ENCODE measurements at regions not wholly inside any gene's neighbourhood (a gene's known extent, or its start where the extent isn't known, plus 50 kb on each side); places are given as distances from the start of the nearest gene placed in this dataset.

GRCh38 chr2:41854227-41854626 lies 193.6 kb upstream of the PKDCC start:
- no peaks in the 10 kb centered on the region for H3K4me1 ChIP-seq (ENCODE audit: control insufficient read depth, insufficient read depth, low read length, poor library complexity, severe bottlenecking)
- no peaks in the 10 kb centered on the region for H3K9me3 ChIP-seq (ENCODE audit: control insufficient read depth, low read length)
- no peaks in the 10 kb centered on the region for H3K36me3 ChIP-seq (ENCODE audit: control insufficient read depth, insufficient read depth, low read length)
- no peak overlapping the region for H3K4me3 ChIP-seq (ENCODE audit: insufficient read depth, low read depth, low read length, poor library complexity, severe bottlenecking)
- H3K27me3 ChIP-seq (replicated peaks; ENCODE audit: control insufficient read depth, insufficient read depth, low read length, poor library complexity, severe bottlenecking): no peaks in the 10 kb centered on the region
- DNase-seq: no peak
- H3K27ac ChIP-seq (ENCODE audit: insufficient read depth, low read length, poor library complexity, severe bottlenecking): no peak overlapping the region

GRCh38 chr2:41856946-41857345 lies 190.9 kb upstream of the PKDCC start:
- no peaks in the 10 kb centered on the region for H3K9me3 ChIP-seq (ENCODE audit: control insufficient read depth, low read length)
- H3K4me3 ChIP-seq (ENCODE audit: insufficient read depth, low read depth, low read length, poor library complexity, severe bottlenecking): no peak overlapping the region
- H3K36me3 ChIP-seq (ENCODE audit: control insufficient read depth, insufficient read depth, low read length): no peaks in the 10 kb centered on the region
- no peak for DNase-seq
- no peaks in the 10 kb centered on the region for H3K27me3 ChIP-seq (replicated peaks; ENCODE audit: control insufficient read depth, insufficient read depth, low read length, poor library complexity, severe bottlenecking)
- no peak overlapping the region for H3K27ac ChIP-seq (ENCODE audit: insufficient read depth, low read length, poor library complexity, severe bottlenecking)
- H3K4me1 ChIP-seq (ENCODE audit: control insufficient read depth, insufficient read depth, low read length, poor library complexity, severe bottlenecking): no peaks in the 10 kb centered on the region

- H3K27ac ChIP-seq (ENCODE audit: insufficient read depth, low read length, poor library complexity, severe bottlenecking): no peak overlapping the region
These were observed 188.0 kb upstream of the PKDCC start for GRCh38 chr2:41859615-41860514.

GRCh38 chr2:41863062-41863461 lies 184.8 kb upstream of the PKDCC start:
- H3K4me3 ChIP-seq (ENCODE audit: insufficient read depth, low read depth, low read length, poor library complexity, severe bottlenecking): no peak overlapping the region

More at GRCh38 chr2:41859615-41860514, 188.0 kb upstream of the PKDCC start:
- Histone ChIP-seq H3K4me1 (ENCODE audit: control insufficient read depth, insufficient read depth, low read length, poor library complexity, severe bottlenecking) (no peaks in the 10 kb centered on the region), H3K4me3 (ENCODE audit: insufficient read depth, low read depth, low read length, poor library complexity, severe bottlenecking) (no peak overlapping the region), H3K36me3 (ENCODE audit: control insufficient read depth, insufficient read depth, low read length) (no peaks in the 10 kb centered on the region), H3K27me3 (replicated peaks; ENCODE audit: control insufficient read depth, insufficient read depth, low read length, poor library complexity, severe bottlenecking) (no peaks in the 10 kb centered on the region), H3K9me3 (ENCODE audit: control insufficient read depth, low read length) (no peaks in the 10 kb centered on the region)
- no peak for DNase-seq

GRCh38 chr2:41865263-41865662 lies 182.6 kb upstream of the PKDCC start:
- Histone ChIP-seq H3K27me3 (replicated peaks; ENCODE audit: control insufficient read depth, insufficient read depth, low read length, poor library complexity, severe bottlenecking) (no peaks in the 10 kb centered on the region), H3K4me3 (ENCODE audit: insufficient read depth, low read depth, low read length, poor library complexity, severe bottlenecking) (no peak overlapping the region), H3K27ac (ENCODE audit: insufficient read depth, low read length, poor library complexity, severe bottlenecking) (no peak overlapping the region), H3K9me3 (ENCODE audit: control insufficient read depth, low read length) (no peaks in the 10 kb centered on the region), H3K4me1 (ENCODE audit: control insufficient read depth, insufficient read depth, low read length, poor library complexity, severe bottlenecking) (no peaks in the 10 kb centered on the region), H3K36me3 (ENCODE audit: control insufficient read depth, insufficient read depth, low read length) (no peaks in the 10 kb centered on the region)
- DNase-seq: no peak

More at GRCh38 chr2:41863062-41863461, 184.8 kb upstream of the PKDCC start:
- Histone ChIP-seq H3K9me3 (ENCODE audit: control insufficient read depth, low read length) (no peaks in the 10 kb centered on the region), H3K4me1 (ENCODE audit: control insufficient read depth, insufficient read depth, low read length, poor library complexity, severe bottlenecking) (no peaks in the 10 kb centered on the region), H3K27me3 (replicated peaks; ENCODE audit: control insufficient read depth, insufficient read depth, low read length, poor library complexity, severe bottlenecking) (no peaks in the 10 kb centered on the region), H3K27ac (ENCODE audit: insufficient read depth, low read length, poor library complexity, severe bottlenecking) (no peak overlapping the region), H3K36me3 (ENCODE audit: control insufficient read depth, insufficient read depth, low read length) (no peaks in the 10 kb centered on the region)
- no peak for DNase-seq

- H3K4me3 ChIP-seq (ENCODE audit: insufficient read depth, low read depth, low read length, poor library complexity, severe bottlenecking): no peak overlapping the region
- no peaks in the 10 kb centered on the region for H3K36me3 ChIP-seq (ENCODE audit: control insufficient read depth, insufficient read depth, low read length)
- no peaks in the 10 kb centered on the region for H3K4me1 ChIP-seq (ENCODE audit: control insufficient read depth, insufficient read depth, low read length, poor library complexity, severe bottlenecking)
These were observed 180.3 kb upstream of the PKDCC start for GRCh38 chr2:41867553-41867952.

GRCh38 chr2:41869542-41870264 lies 178.1 kb upstream of the PKDCC start:
- Histone ChIP-seq H3K27ac (ENCODE audit: insufficient read depth, low read length, poor library complexity, severe bottlenecking) (no peak overlapping the region), H3K9me3 (ENCODE audit: control insufficient read depth, low read length) (no peaks in the 10 kb centered on the region), H3K4me1 (ENCODE audit: control insufficient read depth, insufficient read depth, low read length, poor library complexity, severe bottlenecking) (no peaks in the 10 kb centered on the region), H3K27me3 (replicated peaks; ENCODE audit: control insufficient read depth, insufficient read depth, low read length, poor library complexity, severe bottlenecking) (no peaks in the 10 kb centered on the region), H3K36me3 (ENCODE audit: control insufficient read depth, insufficient read depth, low read length) (no peaks in the 10 kb centered on the region), H3K4me3 (ENCODE audit: insufficient read depth, low read depth, low read length, poor library complexity, severe bottlenecking) (no peak overlapping the region)
- peak; percentile 39 to 65 (median 56) for DNase-seq

More at GRCh38 chr2:41867553-41867952, 180.3 kb upstream of the PKDCC start:
- Histone ChIP-seq H3K27me3 (replicated peaks; ENCODE audit: control insufficient read depth, insufficient read depth, low read length, poor library complexity, severe bottlenecking) (no peaks in the 10 kb centered on the region), H3K9me3 (ENCODE audit: control insufficient read depth, low read length) (no peaks in the 10 kb centered on the region), H3K27ac (ENCODE audit: insufficient read depth, low read length, poor library complexity, severe bottlenecking) (no peak overlapping the region)
- no peak for DNase-seq

GRCh38 chr2:41870265-41870585 lies 177.6 kb upstream of the PKDCC start:
- Histone ChIP-seq H3K27ac (ENCODE audit: insufficient read depth, low read length, poor library complexity, severe bottlenecking) (no peak overlapping the region), H3K4me3 (ENCODE audit: insufficient read depth, low read depth, low read length, poor library complexity, severe bottlenecking) (no peak overlapping the region), H3K9me3 (ENCODE audit: control insufficient read depth, low read length) (no peaks in the 10 kb centered on the region), H3K27me3 (replicated peaks; ENCODE audit: control insufficient read depth, insufficient read depth, low read length, poor library complexity, severe bottlenecking) (no peaks in the 10 kb centered on the region), H3K36me3 (ENCODE audit: control insufficient read depth, insufficient read depth, low read length) (no peaks in the 10 kb centered on the region), H3K4me1 (ENCODE audit: control insufficient read depth, insufficient read depth, low read length, poor library complexity, severe bottlenecking) (no peaks in the 10 kb centered on the region)
- no peak for DNase-seq

- Histone ChIP-seq H3K36me3 (ENCODE audit: control insufficient read depth, insufficient read depth, low read length) (no peaks in the 10 kb centered on the region), H3K27me3 (replicated peaks; ENCODE audit: control insufficient read depth, insufficient read depth, low read length, poor library complexity, severe bottlenecking) (no peaks in the 10 kb centered on the region), H3K9me3 (ENCODE audit: control insufficient read depth, low read length) (no peaks in the 10 kb centered on the region), H3K4me1 (ENCODE audit: control insufficient read depth, insufficient read depth, low read length, poor library complexity, severe bottlenecking) (no peaks in the 10 kb centered on the region), H3K27ac (ENCODE audit: insufficient read depth, low read length, poor library complexity, severe bottlenecking) (no peak overlapping the region), H3K4me3 (ENCODE audit: insufficient read depth, low read depth, low read length, poor library complexity, severe bottlenecking) (no peak overlapping the region)
- DNase-seq: no peak
These were observed 176.7 kb upstream of the PKDCC start for GRCh38 chr2:41871080-41871479.

GRCh38 chr2:41872646-41873045 lies 175.2 kb upstream of the PKDCC start:
- no peaks in the 10 kb centered on the region for H3K9me3 ChIP-seq (ENCODE audit: control insufficient read depth, low read length)
- H3K27ac ChIP-seq (ENCODE audit: insufficient read depth, low read length, poor library complexity, severe bottlenecking): no peak overlapping the region
- no peaks in the 10 kb centered on the region for H3K27me3 ChIP-seq (replicated peaks; ENCODE audit: control insufficient read depth, insufficient read depth, low read length, poor library complexity, severe bottlenecking)
- no peak overlapping the region for H3K4me3 ChIP-seq (ENCODE audit: insufficient read depth, low read depth, low read length, poor library complexity, severe bottlenecking)
- no peak for DNase-seq
- no peaks in the 10 kb centered on the region for H3K4me1 ChIP-seq (ENCODE audit: control insufficient read depth, insufficient read depth, low read length, poor library complexity, severe bottlenecking)
- no peaks in the 10 kb centered on the region for H3K36me3 ChIP-seq (ENCODE audit: control insufficient read depth, insufficient read depth, low read length)

Data from effector memory CD4-positive, alpha-beta T cell (primary cell).